HG03095 (cell line): ENCODE measurements at regions not wholly inside any gene's neighbourhood (a gene's known extent, or its start where the extent isn't known, plus 50 kb on each side); places are given as distances from the start of the nearest gene placed in this dataset.

Experiments used
- ATAC-seq: cut with Tn5 transposase; IDR thresholded peaks from one replicate; pipeline ENCODE4 v1.9.1; 2021; ENCODE audit warnings: moderate library complexity; ENCODE audit not compliant: unreplicated experiment

DNA sequence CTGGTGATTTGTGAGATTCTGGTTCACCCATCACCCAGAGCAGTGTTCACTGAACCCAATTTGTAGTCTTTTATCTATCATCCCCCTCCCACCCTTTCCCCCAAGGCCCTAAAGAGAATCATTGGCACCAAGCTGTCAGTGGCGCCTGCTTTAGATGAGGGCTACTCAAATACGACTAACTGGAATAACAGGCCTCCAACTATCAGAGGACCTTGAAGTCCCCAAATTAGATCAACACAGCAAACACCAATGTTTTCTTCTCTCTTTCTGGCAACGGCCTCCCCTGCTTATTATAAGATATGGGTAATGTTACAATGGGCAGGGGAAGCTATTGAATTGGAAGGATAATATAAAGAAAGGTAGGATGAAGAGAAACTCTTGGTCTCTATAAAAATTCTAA is 232.3 kb downstream of the SCG2 start:
- ATAC-seq = no peak

DNA sequence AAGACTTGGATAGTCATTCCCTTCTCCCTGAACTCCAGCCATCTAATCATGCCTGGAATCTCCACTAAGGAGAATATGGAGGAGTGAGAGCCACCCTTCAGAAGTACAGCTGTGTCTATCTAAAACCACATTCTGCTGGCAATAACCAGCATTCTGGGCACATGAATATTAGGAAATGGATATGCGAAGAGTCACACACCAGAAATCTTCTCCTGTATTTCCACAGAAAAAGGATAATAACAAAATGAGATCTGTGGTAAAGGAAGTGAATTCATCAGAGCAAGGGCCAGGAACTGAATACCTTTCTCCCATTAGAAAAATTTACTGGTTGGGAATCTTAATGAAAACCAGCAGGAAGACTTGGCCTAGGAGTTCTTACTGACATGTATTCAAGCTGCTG is 218.8 kb downstream of the SCG2 start:
- no peak for ATAC-seq

DNA sequence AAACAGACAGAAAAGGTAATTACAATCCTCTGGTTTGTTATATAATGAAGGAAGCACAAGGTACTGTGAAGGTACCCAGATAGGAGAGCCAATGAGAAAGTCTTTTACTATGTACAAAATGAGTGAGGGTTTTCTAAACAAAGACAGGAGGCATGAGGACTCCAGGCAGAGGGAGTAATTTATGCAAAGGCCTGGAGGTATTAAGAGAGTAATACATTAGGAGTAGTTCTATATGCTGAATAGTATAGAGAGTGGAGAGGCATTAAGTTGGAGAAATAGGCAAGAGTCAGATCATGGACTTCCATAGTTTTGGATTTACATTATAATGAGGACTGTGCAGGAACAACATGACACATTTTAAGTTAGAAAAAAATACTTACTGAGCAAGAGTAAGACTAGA is 216.0 kb downstream of the SCG2 start:
- ATAC-seq = no peak

DNA sequence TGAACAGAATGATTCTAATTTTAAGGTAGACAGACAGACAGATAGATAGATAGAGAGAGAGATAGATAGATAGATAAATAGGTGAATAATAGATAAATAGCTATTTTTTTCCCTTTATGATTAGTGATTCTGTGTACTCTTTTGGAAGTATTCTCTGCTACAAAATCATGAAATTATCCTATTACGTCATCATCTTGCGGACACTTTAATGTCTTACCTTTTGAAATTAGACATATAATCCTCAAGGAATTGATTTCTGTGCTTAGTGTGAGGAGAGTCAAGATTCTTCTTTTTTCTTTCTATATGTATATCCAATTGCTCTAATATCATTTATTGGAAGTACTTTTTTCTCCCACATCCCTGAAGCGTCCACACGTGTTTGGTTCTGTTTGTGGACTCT is 215.2 kb downstream of the SCG2 start:
- no peak for ATAC-seq

DNA sequence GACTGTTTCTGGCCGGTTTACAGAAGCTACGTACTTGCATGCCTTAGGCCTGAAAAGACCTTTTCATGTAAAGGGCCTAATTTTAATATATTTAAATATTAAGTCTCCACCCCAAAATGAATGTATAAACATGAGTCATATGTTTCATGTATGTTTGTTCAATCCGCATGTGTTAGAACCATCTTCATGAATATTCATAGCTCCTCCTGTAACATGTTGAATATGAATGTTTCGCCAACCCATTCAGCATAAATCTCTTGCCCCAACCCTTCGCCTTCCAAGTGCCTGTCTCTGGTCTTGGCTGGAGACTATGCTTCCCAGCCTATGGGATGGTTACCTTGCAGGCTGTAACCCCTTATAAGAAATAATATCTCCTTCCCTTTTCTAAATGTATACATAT is 212.5 kb downstream of the SCG2 start:
- no peak for ATAC-seq

DNA sequence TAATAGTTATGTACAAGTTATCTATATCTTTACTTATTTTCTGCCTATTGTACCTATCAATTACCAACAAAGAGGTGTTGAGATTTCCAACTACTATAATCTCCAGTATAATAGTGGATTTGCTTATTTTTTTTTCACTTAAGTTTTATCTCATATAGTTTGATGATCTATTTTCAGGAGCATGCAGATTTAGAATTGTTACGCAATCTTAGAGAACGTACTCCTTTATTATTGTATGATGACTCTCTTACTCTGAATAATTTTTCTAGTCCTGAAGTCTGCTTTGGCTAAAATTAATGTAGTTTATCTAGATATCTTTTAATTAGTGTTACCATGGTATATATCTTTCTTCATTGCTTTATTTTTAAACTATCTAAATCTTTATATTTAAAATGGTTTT is 205.2 kb downstream of the SCG2 start:
- ATAC-seq = no peak

DNA sequence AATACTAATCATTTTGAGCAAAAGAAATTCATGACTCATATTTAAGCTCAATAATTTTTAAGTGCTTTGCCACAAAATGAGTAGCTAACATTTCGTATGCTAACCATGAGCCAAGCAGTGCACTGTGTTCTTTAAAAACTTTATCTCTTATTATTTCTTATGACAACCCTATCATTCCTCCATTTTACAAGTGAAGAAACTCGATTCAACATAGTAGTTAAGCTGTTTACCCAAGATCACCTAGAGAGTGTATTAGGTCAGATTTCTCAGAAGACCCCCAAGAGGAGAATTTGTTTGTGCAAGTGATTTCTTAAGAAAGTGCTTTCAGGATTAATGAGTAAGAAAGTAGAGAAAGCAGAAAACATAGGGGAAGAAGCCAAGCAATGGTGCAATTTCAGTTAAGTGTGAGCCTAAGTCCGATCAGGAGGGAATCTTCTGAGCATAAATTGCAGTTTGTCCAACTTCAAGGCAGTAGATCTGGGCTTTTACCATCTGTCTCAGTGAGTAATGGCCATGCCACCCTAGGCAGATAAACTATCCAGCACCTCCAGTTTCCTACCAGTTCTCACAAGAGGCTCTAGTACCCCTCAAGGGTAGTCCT is 202.7 kb downstream of the SCG2 start:
- ATAC-seq = no peak

DNA sequence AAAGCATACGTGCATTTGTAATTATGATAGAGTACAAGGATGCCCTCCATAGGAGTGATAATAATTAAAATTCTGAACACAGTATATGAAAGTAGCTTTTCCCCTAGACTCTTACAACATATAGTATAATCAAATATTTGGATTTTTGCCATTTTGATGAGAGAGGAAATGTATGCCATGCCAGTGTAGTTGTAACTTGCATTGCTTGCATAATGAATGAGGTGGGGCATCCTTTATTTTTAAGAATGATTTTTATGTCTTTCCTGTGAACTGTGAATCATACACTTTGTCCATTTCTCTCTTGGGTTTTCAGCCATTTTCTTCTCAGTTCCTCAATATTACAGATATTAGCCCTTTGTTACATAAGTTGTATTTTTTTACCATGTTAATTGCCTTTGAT is 197.5 kb downstream of the SCG2 start:
- ATAC-seq = no peak

DNA sequence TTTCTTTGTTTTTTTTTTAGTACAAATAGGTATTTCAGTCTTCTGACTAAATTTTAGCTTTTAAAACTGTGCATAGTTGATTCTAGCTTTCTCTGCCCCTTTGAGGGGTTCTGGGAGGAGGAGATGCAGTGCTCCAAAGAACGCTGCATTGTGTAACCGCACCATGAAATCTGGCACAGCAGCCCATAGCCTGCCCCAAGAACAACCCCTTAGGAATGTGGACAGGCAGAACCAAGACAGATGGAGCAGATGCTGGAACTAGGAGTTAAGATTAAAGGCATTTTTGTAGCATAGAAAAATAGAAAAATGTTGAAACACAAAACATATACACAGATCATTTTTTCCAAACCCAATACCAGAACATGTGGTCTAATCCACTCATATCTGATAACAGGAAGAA is 187.5 kb downstream of the SCG2 start:
- no peak for ATAC-seq

DNA sequence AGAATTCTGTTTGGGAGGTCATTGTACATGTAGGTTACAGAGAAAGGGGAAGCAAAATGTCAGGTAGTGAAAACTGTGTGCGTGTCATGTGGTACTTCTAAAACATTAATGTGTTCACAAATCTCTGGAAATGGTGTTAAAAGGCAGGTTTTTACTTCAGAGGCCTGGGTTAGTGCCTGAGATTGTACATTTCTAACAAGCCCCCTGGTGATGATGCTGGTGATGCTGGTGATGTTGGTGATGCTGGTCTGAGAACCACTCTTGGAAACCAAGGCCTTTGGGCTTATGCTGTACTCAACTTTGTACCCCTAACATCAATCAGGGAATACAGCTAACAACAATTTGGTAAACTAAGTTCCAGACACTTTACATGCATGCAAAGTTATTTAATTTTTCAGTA is 187.1 kb downstream of the SCG2 start:
- no peak for ATAC-seq

DNA sequence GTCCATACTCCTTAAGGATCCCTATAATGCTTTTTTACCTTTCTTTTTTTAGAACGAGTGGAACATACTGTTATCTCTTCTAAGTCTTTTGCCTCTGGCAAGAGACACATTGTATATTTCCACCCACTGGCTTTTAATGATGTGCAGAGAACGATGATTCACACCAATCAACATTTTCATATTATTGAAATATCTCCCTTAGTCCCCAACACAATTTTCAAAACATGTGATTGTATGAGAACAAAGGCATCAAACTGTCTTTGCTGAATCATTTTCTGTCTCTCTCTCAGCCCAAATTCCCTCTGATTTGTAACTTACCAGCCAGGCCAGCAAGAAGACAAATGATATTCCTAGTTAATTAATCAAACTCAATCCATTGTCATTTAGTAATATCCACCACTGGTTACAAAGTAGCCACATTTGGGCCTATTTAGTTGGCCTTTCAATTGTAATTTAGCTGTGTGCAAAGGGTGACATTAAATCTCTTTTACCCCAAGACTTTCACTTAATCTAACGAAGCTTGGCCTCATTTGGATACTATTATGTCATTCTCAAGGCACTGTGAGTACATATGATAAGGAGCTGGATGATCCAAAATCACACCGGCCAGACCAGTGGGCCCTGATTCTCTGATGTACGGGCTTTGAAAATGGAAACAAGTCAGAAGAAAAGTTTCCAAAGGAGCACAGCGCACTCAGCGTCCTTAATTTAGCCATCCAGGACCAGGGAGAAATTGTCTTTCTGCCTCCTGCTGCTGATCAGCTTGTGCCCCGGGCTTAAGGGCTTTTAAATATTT is 185.1 kb downstream of the SCG2 start:
- no peak for ATAC-seq

DNA sequence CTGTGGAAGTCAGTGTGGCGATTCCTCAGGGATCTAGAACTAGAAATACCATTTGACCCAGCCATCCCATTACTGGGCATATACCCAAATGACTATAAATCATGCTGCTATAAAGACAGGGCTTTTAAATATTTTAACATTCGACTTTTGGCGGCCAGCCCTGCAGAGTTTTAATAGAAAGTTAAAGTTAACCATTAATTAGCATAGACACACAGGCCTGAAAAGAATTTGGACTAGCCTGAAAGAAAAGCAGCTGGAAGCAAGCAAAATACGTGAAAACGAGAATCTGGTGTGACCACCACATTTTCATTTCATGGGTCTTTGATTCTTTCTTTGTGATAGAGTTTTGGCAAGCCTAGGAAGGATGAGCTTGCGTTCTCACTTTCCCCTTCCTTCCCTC is 184.0 kb downstream of the SCG2 start:
- no peak for ATAC-seq

DNA sequence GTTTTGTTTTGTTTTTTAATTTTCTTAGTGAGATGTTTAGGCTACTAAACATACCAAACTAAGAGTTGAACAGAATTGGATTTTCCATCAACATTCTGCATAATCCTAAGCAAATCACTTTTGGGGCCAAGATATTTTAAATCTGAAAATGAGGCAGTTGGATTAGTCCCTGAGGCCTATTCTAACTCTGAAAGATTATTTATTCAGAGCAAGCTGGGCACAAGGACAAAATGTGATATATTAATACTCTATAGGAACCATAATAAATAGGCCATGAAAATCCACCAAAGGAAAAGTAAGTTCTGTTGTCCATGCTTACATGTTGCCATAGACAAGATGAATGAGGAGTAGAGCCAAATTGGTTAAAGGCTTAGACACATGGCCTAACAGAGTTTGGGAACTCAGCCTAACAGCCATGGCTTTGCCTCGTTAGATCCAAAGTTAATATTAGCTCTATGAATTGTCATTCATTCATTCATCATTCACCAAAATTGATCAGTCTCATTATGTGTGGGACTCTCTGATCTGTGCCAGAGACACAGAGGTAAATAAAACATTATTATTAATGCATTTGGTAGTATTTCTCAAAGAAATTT is 183.5 kb downstream of the SCG2 start:
- ATAC-seq = no peak

DNA sequence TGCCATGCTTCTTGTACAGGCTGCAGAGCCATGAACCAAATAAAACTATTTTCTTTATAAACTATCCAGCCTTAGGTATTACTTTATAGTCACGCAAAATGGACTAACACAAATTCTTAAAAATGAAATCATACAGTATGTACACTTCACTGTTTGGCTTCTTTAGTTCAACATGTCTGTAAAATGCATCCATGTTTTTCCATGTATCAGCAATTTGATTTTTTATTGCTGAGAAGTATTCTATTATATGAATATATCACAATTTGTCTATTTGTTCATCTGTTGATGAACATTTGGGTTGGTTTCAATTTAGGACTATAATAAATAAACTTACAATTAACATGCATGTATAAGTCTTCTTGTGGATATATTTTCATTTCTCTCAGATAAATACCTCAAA is 182.1 kb downstream of the SCG2 start:
- ATAC-seq = no peak

DNA sequence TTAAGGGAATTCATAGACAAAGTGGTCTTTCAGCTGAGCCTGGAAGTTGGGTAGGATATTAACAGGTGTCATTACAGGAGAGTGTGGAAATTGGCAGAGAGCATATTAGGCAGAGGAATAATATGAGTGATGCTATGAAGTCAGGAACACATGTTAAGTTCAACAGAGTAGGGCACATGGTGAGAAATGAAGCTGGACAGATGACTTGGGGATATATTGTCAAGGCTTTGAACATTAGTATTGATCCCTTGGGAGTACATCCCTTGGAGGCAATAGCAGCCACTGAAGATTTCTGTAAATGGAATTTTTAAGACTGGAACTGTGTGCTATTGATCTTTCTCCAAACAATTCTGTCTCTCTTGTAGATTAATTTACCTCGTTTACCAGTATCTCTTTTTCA is 170.7 kb downstream of the SCG2 start:
- ATAC-seq = no peak

DNA sequence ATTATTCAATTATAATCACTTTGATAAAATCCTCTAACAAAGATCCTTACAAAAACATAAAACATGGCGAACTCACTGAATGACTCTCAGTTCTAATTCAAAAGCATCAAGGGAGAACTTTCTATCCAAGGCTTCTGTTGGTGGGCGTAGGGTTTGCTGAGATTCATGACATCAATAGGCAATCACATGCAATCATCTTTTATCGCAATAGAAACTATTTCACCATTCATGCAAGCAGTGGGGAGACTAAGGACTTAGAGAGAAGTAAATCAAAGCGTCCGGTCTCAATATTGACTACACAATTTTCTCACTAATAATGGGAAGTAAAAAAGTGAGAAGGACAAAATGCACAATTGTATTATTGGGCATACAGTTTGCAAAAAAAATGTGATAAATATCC is 168.7 kb downstream of the SCG2 start:
- no peak for ATAC-seq

DNA sequence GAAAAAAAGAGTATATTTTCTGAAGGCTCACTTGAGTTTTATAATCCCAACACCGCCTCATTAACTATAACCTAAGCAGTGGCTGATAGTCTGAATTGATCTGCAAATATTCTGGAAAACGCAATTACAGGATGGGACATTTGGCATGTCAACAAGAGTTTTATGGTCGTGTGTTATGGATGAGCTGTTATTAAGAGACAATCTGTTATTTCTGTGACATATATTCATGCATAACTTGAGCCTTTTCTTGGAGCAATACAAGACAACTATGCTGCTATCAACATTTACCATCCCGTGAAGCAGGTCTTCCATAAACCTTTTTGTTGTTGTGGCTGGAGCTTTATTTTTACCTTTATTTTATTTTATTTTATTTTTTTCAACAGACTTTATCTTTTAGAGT is 164.4 kb downstream of the SCG2 start:
- no peak for ATAC-seq

DNA sequence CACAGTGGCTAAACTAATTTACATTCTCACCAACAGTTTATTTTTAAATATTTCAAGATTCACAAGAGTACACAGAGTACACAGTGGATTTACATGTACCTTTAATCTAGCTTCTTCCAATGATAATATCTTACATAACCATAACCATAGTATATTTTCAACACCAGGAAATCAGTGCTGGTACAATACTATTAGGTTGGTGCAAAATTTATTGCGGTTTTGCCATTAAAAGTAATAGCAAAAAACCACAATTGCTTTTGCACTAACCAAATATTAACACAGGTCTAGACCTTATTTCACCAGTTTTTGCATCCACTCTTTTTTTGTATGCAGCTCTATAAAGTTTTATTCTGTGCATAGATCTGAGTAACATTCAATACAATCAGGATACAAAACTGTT is 163.0 kb downstream of the SCG2 start:
- ATAC-seq = no peak

DNA sequence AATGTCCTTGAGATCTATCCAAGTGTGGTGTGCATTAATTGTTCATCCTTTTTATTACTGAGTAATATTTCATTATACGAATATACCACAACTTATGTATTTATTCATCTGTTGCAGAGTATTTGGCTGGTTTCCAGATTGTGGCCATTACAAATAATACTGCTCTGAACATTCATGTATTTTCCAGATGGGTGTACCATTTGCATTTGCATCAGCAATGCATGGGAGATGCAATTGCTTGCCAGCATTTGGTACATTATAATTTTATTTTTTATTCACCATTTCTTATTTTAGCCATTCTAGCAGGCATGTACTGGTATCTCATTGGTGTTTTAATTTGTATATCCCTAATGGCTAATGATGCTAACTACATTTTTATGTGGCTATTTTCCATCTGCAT is 162.4 kb downstream of the SCG2 start:
- ATAC-seq = no peak

DNA sequence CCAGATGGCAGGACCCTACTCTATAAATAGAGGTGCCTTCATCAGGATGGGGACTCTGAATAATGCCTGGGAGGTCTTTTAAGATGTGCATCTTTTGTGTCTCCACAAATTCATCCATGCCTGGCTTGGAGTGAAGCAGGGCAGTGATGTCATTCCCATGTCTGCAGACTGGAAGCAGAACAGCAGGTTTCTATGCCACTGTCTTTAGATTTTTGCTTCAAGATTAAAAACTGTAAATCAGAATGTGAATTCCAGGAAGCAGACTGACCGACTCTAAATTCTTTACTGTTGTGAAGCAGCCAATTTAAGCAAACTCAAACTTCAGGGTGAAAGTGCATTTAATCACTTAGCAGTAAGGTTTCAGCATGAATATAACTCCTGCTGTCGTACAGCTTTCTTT is 159.3 kb downstream of the SCG2 start:
- ATAC-seq = no peak

DNA sequence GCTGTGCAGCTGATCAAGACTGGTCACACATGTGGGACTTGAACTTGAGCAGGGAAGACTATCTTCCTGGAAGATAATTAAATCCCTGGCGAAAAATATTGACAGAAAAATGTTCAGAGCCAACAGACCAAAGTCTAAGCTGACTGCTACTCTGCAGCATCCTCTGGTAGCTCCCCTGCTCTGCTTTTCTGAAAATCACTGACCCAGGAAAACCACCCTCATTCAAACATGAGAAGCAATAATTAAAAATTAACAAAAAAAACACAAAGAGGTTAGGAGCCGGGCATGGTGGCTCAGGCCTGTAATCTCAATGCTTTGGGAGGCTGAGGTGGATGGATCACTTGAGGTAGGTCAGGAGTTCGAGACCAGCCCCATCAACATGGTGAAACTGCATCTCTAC is 151.9 kb downstream of the SCG2 start:
- ATAC-seq = no peak

DNA sequence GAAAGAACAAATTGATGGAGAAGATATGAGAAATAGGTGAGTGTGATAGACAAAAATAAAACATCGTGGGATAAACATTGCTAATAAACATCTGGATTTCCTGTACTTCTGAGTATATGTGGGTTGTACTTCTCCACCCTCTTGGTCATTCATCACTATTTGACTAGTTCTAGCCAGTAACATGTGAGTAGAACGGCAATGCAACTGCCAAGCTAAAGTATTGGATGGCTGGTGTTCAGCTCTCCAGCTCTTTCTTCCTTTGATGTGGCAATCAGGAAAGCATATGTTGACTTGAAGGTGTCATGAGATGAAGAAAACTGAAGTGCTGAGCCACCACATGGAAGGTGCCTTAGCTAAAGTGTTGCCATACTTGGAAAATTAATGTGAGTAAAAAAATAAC is 144.9 kb downstream of the SCG2 start:
- no peak for ATAC-seq
